A549 (cell line): ENCODE measurements at regions not wholly inside any gene's neighbourhood (a gene's known extent, or its start where the extent isn't known, plus 50 kb on each side); places are given as distances from the start of the nearest gene placed in this dataset.

ENCODE experiments used
- ATAC-seq, 2 experiments: fragments of 200-7000 bp in 1 of 2; fragments of >200 bp in 1 of 2; cut with Nextera tagmentation in 1 of 2; cut with Tn5 transposase in 1 of 2; 3 replicates each; pipeline versions ENCODE4 v1.8.0 to v1.9.1; 2018 to 2020; ENCODE audit warnings: mild to moderate bottlenecking in 1 of 2, moderate library complexity in 1 of 2
- CTCF ChIA-PET: fragments of 300-600 bp; sonication (Branson Sonifier 250); formaldehyde crosslinking; extraction: SDS; loops from one replicate; lab custom pipeline; 2021; ENCODE audit warnings: antibody characterized with exemption, inconsistent platforms; lab: Yijun Ruan, JAX
- POLR2A ChIA-PET: fragments of 350-600 bp; formaldehyde crosslinking; extraction: SDS; loops from one replicate; lab custom pipeline; 2021; ENCODE audit warnings: antibody characterized with exemption, inconsistent platforms; lab: Yijun Ruan, JAX
- DNase-seq, 2 experiments: peaks; one replicate each; pipeline versions ENCODE4 v3.0.0 to v3.0.0-alpha.2; 2011 to 2016; ENCODE audit warnings: low read depth in 1 of 2, low spot score in 1 of 2
- FAIRE-seq: peaks from 2 replicates; lab custom pipeline; 2011; peaks lifted over from hg19 to GRCh38; lab: Jason Lieb, UNC
- H3K27ac ChIP-seq, 2 experiments: fragments of >200 bp; sonication (Bioruptor Twin); formaldehyde crosslinking; 3 replicates each; pipeline ENCODE4 v1.5.1; 2016 to 2017
- H3K4me1 ChIP-seq: fragments of >200 bp; sonication (Bioruptor Twin); formaldehyde crosslinking; 3 replicates; pipeline ENCODE4 v1.6.1; 2016
- H3K4me2 ChIP-seq: fragments of >200 bp; sonication (Bioruptor Twin); formaldehyde crosslinking; 3 replicates; pipeline ENCODE4 v1.6.1; 2016
- H3K4me3 ChIP-seq: fragments of >200 bp; sonication (Bioruptor Twin); formaldehyde crosslinking; 3 replicates; pipeline ENCODE4 v1.5.1; 2016
- H3K9me3 ChIP-seq: fragments of >200 bp; sonication (Bioruptor Twin); formaldehyde crosslinking; 3 replicates; pipeline ENCODE4 v1.6.1; 2016
- CBX8 ChIP-seq: fragments of 200-600 bp; sonication (generic); IDR thresholded peaks from 2 replicates; pipeline ENCODE4 v1.6.1; 2016
- CEBPB ChIP-seq, 2 experiments: fragments of >200 bp in 1 of 2; sonication (Bioruptor Twin) in 1 of 2; formaldehyde crosslinking in 1 of 2; IDR thresholded peaks; 2 replicates each; pipeline ENCODE4 v1.6.1; 2012 to 2016
- EHMT2 ChIP-seq: fragments of 200-600 bp; sonication (generic); IDR thresholded peaks from 2 replicates; pipeline ENCODE4 v1.6.1; 2016; ENCODE audit warnings: antibody characterized with exemption, low read depth, mild to moderate bottlenecking, moderate library complexity
- FOXS1 ChIP-seq: fragments of 250-450 bp; sonication (Bioruptor Pico); IDR thresholded peaks from 2 replicates; pipeline ENCODE4 v1.5.0; 2020; ENCODE audit warnings: mild to moderate bottlenecking, moderate library complexity
- HEYL ChIP-seq: fragments of 250-450 bp; sonication (Bioruptor Pico); IDR thresholded peaks from 2 replicates; pipeline ENCODE4 v1.8.0; 2021; ENCODE audit warnings: mild to moderate bottlenecking, moderate library complexity
- HOXA7 ChIP-seq: fragments of 250-450 bp; sonication (Bioruptor Pico); IDR thresholded peaks from 2 replicates; pipeline ENCODE4 v1.5.0; 2020; ENCODE audit warnings: mild to moderate bottlenecking, moderate library complexity
- JUN ChIP-seq, 2 experiments: fragments of >200 bp; sonication (Bioruptor Twin); formaldehyde crosslinking; IDR thresholded peaks; 2 replicates in 1 of 2; 3 replicates in 1 of 2; pipeline ENCODE4 v1.6.1; 2016 to 2017
- JUNB ChIP-seq: fragments of >200 bp; sonication (Bioruptor Twin); formaldehyde crosslinking; IDR thresholded peaks from 2 replicates; pipeline ENCODE4 v1.6.1; 2016
- KDM1A ChIP-seq: fragments of 200-600 bp; sonication (generic); IDR thresholded peaks from 2 replicates; pipeline ENCODE4 v1.6.1; 2016; ENCODE audit warnings: low read depth, mild to moderate bottlenecking
- KDM5A ChIP-seq: fragments of 200-600 bp; sonication (generic); IDR thresholded peaks from 2 replicates; pipeline ENCODE4 v1.6.1; 2016; ENCODE audit warnings: antibody characterized with exemption, mild to moderate bottlenecking
- NPAS2 ChIP-seq: fragments of 250-450 bp; sonication (Bioruptor Pico); IDR thresholded peaks from 2 replicates; pipeline ENCODE4 v1.8.0; 2022; ENCODE audit warnings: mild to moderate bottlenecking, moderate library complexity, borderline replicate concordance
- NR3C1 ChIP-seq: fragments of >200 bp; sonication (Bioruptor Twin); formaldehyde crosslinking; IDR thresholded peaks from 3 replicates; pipeline ENCODE4 v1.6.1; 2017
- PHF8 ChIP-seq: fragments of 200-600 bp; sonication (generic); IDR thresholded peaks from 2 replicates; pipeline ENCODE4 v1.6.1; 2016; ENCODE audit warnings: low read depth, mild to moderate bottlenecking, antibody characterized with exemption, moderate library complexity, borderline replicate concordance
- POLR2AphosphoS2 ChIP-seq: conservative IDR thresholded peaks from 2 replicates; pipeline ENCODE4 v1.6.1; 2012; ENCODE audit warnings: low read length, improper control_type of control experiment, inconsistent platforms
- RAD21 ChIP-seq, 2 experiments: fragments of >200 bp in 1 of 2; sonication (Bioruptor Twin) in 1 of 2; formaldehyde crosslinking in 1 of 2; IDR thresholded peaks in 1 of 2; conservative IDR thresholded peaks in 1 of 2; 2 replicates in 1 of 2; 3 replicates in 1 of 2; pipeline ENCODE4 v1.6.1; 2012 to 2018; ENCODE audit warnings: inconsistent platforms in 1 of 2
- RFX5 ChIP-seq: fragments of 450-650 bp; IDR thresholded peaks from 2 replicates; pipeline ENCODE4 v1.7.1; 2014; ENCODE audit warnings: antibody characterized with exemption, mild to moderate bottlenecking, moderate library complexity
- SMC3 ChIP-seq: fragments of >200 bp; sonication (Bioruptor Twin); formaldehyde crosslinking; IDR thresholded peaks from 3 replicates; pipeline ENCODE4 v1.6.1; 2018; ENCODE audit warnings: inconsistent platforms
- TFCP2L1 ChIP-seq: fragments of 250-450 bp; sonication (Bioruptor Pico); IDR thresholded peaks from 2 replicates; pipeline ENCODE4 v1.5.0; 2021; ENCODE audit warnings: mild to moderate bottlenecking
- ZC3H11A ChIP-seq: fragments of 450-650 bp; IDR thresholded peaks from 2 replicates; pipeline ENCODE4 v1.6.1; 2014; ENCODE audit warnings: antibody characterized with exemption, mild to moderate bottlenecking
- ZNF302 ChIP-seq: fragments of 250-450 bp; sonication (Bioruptor Pico); IDR thresholded peaks from 2 replicates; pipeline ENCODE4 v1.9.0; 2021; ENCODE audit warnings: inconsistent platforms, mild to moderate bottlenecking, moderate library complexity
- WGBS: methylation state at CpG from one replicate; pipeline ENCODE4 v1.1.6; 2017; ENCODE audit errors: missing lambda C conversion rate; 5-methylcytosine and 5-hydroxymethylcytosine counted together
- TF ChIP-seq, protein P1 (sequence below): fragments of >200 bp; sonication (Bioruptor Twin); formaldehyde crosslinking; IDR thresholded peaks from 3 replicates; pipeline ENCODE4 v1.5.1; 2016
- TF ChIP-seq, protein P2 (sequence below): IDR thresholded peaks from 2 replicates; pipeline ENCODE4 v1.6.1; 2012
- TF ChIP-seq, protein P3 (sequence below): fragments of 450-650 bp; IDR thresholded peaks from 2 replicates; pipeline ENCODE4 v1.6.1; 2014; ENCODE audit warnings: antibody characterized with exemption
- TF ChIP-seq, protein P4 (sequence below): fragments of >200 bp; sonication (Bioruptor Twin); formaldehyde crosslinking; IDR thresholded peaks from 2 replicates; pipeline ENCODE4 v1.6.1; 2016

DNA sequence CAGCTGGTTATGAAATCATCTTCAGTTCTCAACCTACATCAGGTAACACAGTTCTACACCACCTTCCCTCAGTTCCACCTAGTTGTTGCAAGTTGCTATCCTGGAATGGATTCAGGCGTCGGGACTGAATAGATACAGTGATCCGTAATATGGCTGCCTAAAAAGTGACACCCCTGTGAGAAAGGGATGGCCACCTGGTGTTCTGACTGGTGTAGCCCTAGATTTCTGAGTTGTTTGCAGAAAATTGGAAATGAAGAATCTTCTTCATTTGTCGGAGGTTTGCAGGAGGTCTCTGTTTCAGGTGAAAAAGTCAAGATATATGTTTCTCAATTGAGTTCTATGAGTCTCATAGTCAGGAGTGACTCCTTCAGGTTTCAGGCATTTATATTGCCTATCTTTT lies 225.8 kb upstream of the ELAC2 start:
- H3K4me1 ChIP-seq = no peaks in the 10 kb centered on the region
- POLR2A ChIA-PET = no interaction called here
- no peak overlapping the region for H3K4me2 ChIP-seq
- TF ChIP-seq ZC3H11A = no peak
- TF ChIP-seq, protein P1, sequence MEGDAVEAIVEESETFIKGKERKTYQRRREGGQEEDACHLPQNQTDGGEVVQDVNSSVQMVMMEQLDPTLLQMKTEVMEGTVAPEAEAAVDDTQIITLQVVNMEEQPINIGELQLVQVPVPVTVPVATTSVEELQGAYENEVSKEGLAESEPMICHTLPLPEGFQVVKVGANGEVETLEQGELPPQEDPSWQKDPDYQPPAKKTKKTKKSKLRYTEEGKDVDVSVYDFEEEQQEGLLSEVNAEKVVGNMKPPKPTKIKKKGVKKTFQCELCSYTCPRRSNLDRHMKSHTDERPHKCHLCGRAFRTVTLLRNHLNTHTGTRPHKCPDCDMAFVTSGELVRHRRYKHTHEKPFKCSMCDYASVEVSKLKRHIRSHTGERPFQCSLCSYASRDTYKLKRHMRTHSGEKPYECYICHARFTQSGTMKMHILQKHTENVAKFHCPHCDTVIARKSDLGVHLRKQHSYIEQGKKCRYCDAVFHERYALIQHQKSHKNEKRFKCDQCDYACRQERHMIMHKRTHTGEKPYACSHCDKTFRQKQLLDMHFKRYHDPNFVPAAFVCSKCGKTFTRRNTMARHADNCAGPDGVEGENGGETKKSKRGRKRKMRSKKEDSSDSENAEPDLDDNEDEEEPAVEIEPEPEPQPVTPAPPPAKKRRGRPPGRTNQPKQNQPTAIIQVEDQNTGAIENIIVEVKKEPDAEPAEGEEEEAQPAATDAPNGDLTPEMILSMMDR = no peak
- TF ChIP-seq FOXS1 (CRISPR knock-in tag) = no peak
- no peak for TF ChIP-seq NR3C1
- TF ChIP-seq KDM1A = no peak
- no peak for TF ChIP-seq PHF8
- TF ChIP-seq RFX5 = no peak
- no peak for TF ChIP-seq NPAS2 (CRISPR knock-in tag)
- TF ChIP-seq POLR2AphosphoS2 = no peak
- no peak for TF ChIP-seq CEBPB (IDR thresholded peaks at IDR 0.05)
- TF ChIP-seq JUN (IDR thresholded peaks at IDR 0.05) = no peak
- no peak for TF ChIP-seq KDM5A
- no peak for TF ChIP-seq HOXA7
- TF ChIP-seq JUNB = no peak
- TF ChIP-seq SMC3 = no peak
- TF ChIP-seq, protein P2, sequence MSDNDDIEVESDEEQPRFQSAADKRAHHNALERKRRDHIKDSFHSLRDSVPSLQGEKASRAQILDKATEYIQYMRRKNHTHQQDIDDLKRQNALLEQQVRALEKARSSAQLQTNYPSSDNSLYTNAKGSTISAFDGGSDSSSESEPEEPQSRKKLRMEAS = no peak
- TF ChIP-seq TFCP2L1 (CRISPR knock-in tag) = no peak
- TF ChIP-seq RAD21 (conservative IDR thresholded peaks at IDR 0.05 in 1 of 2, IDR thresholded peaks at IDR 0.05 in 1 of 2) = no peak
- no peak for TF ChIP-seq HEYL
- ATAC-seq (no peak), FAIRE-seq (no peak), DNase-seq (no peak)
- no peak overlapping the region for H3K27ac ChIP-seq
- 57% methylated on average over 4 of the region's 4 CpGs for WGBS
- CTCF ChIA-PET = interaction anchor here (0.9 kb wide), 1 partner anchor 11 kb away, joined by 4 read pairs; no protein-coding TSS in a partner anchor
- no peaks in the 10 kb centered on the region for H3K9me3 ChIP-seq
- no peak overlapping the region for H3K4me3 ChIP-seq

DNA sequence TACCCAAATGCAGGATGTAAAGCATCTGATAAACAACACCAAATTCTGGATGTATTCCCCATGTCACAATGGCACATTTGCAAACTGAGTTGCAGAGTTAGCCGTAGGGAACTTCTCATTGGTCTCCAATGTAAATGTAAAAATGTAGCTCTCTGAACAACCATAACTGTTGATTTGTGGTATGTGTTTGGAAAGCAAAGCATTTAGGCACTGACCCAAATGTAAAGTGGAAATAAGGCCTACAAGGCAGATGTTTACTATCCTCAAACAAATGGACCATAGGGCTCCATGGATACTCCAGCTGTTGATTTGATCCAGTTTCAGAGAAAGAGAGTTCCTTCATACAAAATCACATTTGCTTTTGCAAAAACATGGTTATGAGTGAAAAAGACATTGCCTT lies 223.0 kb upstream of the ELAC2 start:
- Histone ChIP-seq H3K9me3 (no peaks in the 10 kb centered on the region), H3K4me1 (no peaks in the 10 kb centered on the region), H3K4me3 (no peak overlapping the region), H3K4me2 (no peak overlapping the region), H3K27ac (no peak overlapping the region)
- ATAC-seq (no peak), DNase-seq (no peak), FAIRE-seq (no peak)
- TF ChIP-seq KDM1A (no peak), CBX8 (no peak), ZNF302 (CRISPR knock-in tag) (no peak), EHMT2 (no peak)
- TF ChIP-seq, protein P3, sequence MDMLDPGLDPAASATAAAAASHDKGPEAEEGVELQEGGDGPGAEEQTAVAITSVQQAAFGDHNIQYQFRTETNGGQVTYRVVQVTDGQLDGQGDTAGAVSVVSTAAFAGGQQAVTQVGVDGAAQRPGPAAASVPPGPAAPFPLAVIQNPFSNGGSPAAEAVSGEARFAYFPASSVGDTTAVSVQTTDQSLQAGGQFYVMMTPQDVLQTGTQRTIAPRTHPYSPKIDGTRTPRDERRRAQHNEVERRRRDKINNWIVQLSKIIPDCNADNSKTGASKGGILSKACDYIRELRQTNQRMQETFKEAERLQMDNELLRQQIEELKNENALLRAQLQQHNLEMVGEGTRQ = no peak
- TF ChIP-seq, protein P4, sequence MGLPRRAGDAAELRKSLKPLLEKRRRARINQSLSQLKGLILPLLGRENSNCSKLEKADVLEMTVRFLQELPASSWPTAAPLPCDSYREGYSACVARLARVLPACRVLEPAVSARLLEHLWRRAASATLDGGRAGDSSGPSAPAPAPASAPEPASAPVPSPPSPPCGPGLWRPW = no peak
- WGBS = 18% methylated on average over 1 of the region's 1 CpG
- CTCF ChIA-PET = interaction anchor here (0.7 kb wide), 1 partner anchor 18 kb away, joined by 3 read pairs; no protein-coding TSS in a partner anchor
- POLR2A ChIA-PET = no interaction called here
